H1 (cell line): ENCODE measurements at regions not wholly inside any gene's neighbourhood (a gene's known extent, or its start where the extent isn't known, plus 50 kb on each side); places are given as distances from the start of the nearest gene placed in this dataset.

Experiments
- CHD2 ChIP-seq: IDR thresholded peaks from 2 replicates; pipeline ENCODE4 v1.6.1; 2012; ENCODE audit warnings: low read length, improper control_type of control experiment
- TF ChIP-seq, protein P1 (sequence below): IDR thresholded peaks from 2 replicates; pipeline ENCODE4 v1.6.1; 2012; ENCODE audit warnings: inconsistent platforms
- TF ChIP-seq, protein P2 (sequence below): IDR thresholded peaks from 2 replicates; pipeline ENCODE4 v1.6.1; 2012; ENCODE audit warnings: low read length, inconsistent platforms

DNA sequence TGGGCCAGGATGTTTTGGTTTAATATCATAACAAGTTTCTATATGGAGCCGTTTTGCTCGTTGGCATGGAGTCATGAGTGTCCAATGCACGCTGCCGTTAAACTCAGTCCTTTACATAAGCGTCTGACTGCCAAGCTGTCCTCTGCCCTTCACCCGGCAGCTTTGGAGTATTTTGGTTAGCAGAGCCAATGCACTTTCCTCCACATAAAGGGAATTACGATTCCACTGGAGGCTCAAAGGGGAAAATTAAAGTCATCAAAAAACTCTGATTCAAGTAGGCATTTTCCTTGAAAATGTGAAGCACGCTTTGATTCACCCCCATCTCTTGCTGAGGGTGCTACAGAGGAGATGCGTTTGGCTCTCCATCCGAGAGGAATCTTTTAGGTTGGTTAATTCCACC, 144.4 kb upstream of the ARGLU1 start (continued):
- TF ChIP-seq, protein P1, sequence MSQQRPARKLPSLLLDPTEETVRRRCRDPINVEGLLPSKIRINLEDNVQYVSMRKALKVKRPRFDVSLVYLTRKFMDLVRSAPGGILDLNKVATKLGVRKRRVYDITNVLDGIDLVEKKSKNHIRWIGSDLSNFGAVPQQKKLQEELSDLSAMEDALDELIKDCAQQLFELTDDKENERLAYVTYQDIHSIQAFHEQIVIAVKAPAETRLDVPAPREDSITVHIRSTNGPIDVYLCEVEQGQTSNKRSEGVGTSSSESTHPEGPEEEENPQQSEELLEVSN = no peak
- TF ChIP-seq, protein P2, sequence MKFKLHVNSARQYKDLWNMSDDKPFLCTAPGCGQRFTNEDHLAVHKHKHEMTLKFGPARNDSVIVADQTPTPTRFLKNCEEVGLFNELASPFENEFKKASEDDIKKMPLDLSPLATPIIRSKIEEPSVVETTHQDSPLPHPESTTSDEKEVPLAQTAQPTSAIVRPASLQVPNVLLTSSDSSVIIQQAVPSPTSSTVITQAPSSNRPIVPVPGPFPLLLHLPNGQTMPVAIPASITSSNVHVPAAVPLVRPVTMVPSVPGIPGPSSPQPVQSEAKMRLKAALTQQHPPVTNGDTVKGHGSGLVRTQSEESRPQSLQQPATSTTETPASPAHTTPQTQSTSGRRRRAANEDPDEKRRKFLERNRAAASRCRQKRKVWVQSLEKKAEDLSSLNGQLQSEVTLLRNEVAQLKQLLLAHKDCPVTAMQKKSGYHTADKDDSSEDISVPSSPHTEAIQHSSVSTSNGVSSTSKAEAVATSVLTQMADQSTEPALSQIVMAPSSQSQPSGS = no peak
- TF ChIP-seq CHD2 = no peak
